H1 (cell line): ENCODE measurements at regions not wholly inside any gene's neighbourhood (a gene's known extent, or its start where the extent isn't known, plus 50 kb on each side); places are given as distances from the start of the nearest gene placed in this dataset.

Source experiments
- CTCF ChIA-PET: fragments of 300-600 bp; sonication (Branson Sonifier 250); formaldehyde crosslinking; loops from one replicate; lab custom pipeline; 2021; ENCODE audit not compliant: partially characterized antibody; lab: Charles Lee
- POLR2A ChIA-PET: fragments of 300-600 bp; sonication (Branson Sonifier 250); formaldehyde crosslinking; loops from one replicate; lab custom pipeline; 2021; ENCODE audit warnings: inconsistent platforms; ENCODE audit not compliant: partially characterized antibody; lab: Charles Lee
- DNase-seq, 2 experiments: peaks; one replicate each; pipeline versions ENCODE4 v3.0.0 to v3.0.0-alpha.2; 2010 to 2022; ENCODE audit warnings: low spot score in 2 of 2, low read depth in 1 of 2, mixed read lengths in 1 of 2
- FAIRE-seq: peaks from 2 replicates; lab custom pipeline; 2011; peaks lifted over from hg19 to GRCh38; lab: Jason Lieb, UNC
- H2AFZ ChIP-seq: 2 replicates; pipeline ENCODE4 v1.8.1; 2012; ENCODE audit warnings: low read length, inconsistent platforms
- H2AK5ac ChIP-seq: 2 replicates; pipeline ENCODE4 v1.6.1; 2013; ENCODE audit warnings: low read depth, low read length
- H2BK120ac ChIP-seq: replicated peaks from 2 replicates; pipeline ENCODE3; 2013; ENCODE audit warnings: low read depth, low read length, inconsistent platforms
- H2BK12ac ChIP-seq: 2 replicates; pipeline ENCODE4 v1.6.1; 2013; ENCODE audit warnings: low read depth, low read length
- H2BK15ac ChIP-seq: 2 replicates; pipeline ENCODE4 v1.6.1; 2013; ENCODE audit warnings: low read length
- H2BK20ac ChIP-seq: 2 replicates; pipeline ENCODE4 v1.6.1; 2013; ENCODE audit warnings: low read length
- H2BK5ac ChIP-seq: 2 replicates; pipeline ENCODE4 v1.6.1; 2013; ENCODE audit warnings: low read depth, low read length
- H3K14ac ChIP-seq: 2 replicates; pipeline ENCODE4 v1.6.1; 2013; ENCODE audit warnings: inconsistent platforms; ENCODE audit not compliant: insufficient read length
- H3K18ac ChIP-seq: 2 replicates; pipeline ENCODE4 v1.6.1; 2013; ENCODE audit warnings: low read length; ENCODE audit errors: extremely low read depth
- H3K23ac ChIP-seq: 2 replicates; pipeline ENCODE4 v1.6.1; 2013; ENCODE audit warnings: inconsistent platforms; ENCODE audit not compliant: insufficient read length
- H3K23me2 ChIP-seq: 2 replicates; pipeline ENCODE4 v1.6.1; 2013; ENCODE audit warnings: low read depth, low read length
- H3K27ac ChIP-seq: 2 replicates; pipeline ENCODE4 v1.6.1; 2011; ENCODE audit warnings: low read depth, low read length, inconsistent platforms
- H3K27me3 ChIP-seq, 4 experiments: replicated peaks in 1 of 4; 1 replicate in 1 of 4; 2 replicates in 3 of 4; pipeline versions ENCODE4 v1.6.1 to v1.8.1; 2011 to 2013; ENCODE audit warnings: low read length in 3 of 4, mild to moderate bottlenecking in 3 of 4, inconsistent platforms in 2 of 4, mixed read lengths in 2 of 4, moderate library complexity in 1 of 4; ENCODE audit not compliant: control insufficient read depth in 3 of 4, insufficient read depth in 3 of 4; ENCODE audit errors: extremely low read depth in 1 of 4
- H3K36me3 ChIP-seq, 4 experiments: 2 replicates each; pipeline versions ENCODE4 v1.6.1 to v1.8.1; 2011 to 2013; ENCODE audit warnings: mild to moderate bottlenecking in 4 of 4, low read length in 3 of 4, moderate library complexity in 2 of 4, control low read depth in 1 of 4, inconsistent platforms in 1 of 4; ENCODE audit not compliant: insufficient read depth in 4 of 4, control insufficient read depth in 2 of 4
- H3K4ac ChIP-seq: replicated peaks from 2 replicates; pipeline ENCODE3; 2013; ENCODE audit warnings: low read length, low read depth, mixed read lengths, inconsistent platforms; ENCODE audit not compliant: insufficient read length
- H3K4me1 ChIP-seq, 4 experiments: replicated peaks in 1 of 4; 1 replicate in 1 of 4; 2 replicates in 3 of 4; pipeline versions ENCODE4 v1.6.1 to v1.8.1; 2011 to 2013; ENCODE audit warnings: low read length in 3 of 4, inconsistent platforms in 2 of 4, mixed read lengths in 1 of 4; ENCODE audit not compliant: insufficient read depth in 4 of 4, control insufficient read depth in 3 of 4
- H3K4me2 ChIP-seq, 2 experiments: 2 replicates each; pipeline versions ENCODE4 v1.6.1 to v1.8.1; 2011 to 2013; ENCODE audit warnings: low read depth in 2 of 2, low read length in 2 of 2, control low read depth in 1 of 2, inconsistent platforms in 1 of 2, mild to moderate bottlenecking in 1 of 2; ENCODE audit not compliant: insufficient read depth in 1 of 2
- H3K4me3 ChIP-seq, 4 experiments: fragments of 200-600, 300-600 bp in 1 of 4; sonication (generic), shearing (Covaris generic), sonication (Bioruptor Twin) in 1 of 4; 2 replicates each; pipeline versions ENCODE4 v1.5.1 to v1.8.1; 2011 to 2016; ENCODE audit warnings: low read length in 4 of 4, low read depth in 3 of 4, control low read depth in 2 of 4, inconsistent platforms in 2 of 4, mild to moderate bottlenecking in 2 of 4, mixed read lengths in 1 of 4, moderate library complexity in 1 of 4; ENCODE audit not compliant: insufficient read depth in 2 of 4; ENCODE audit errors: extremely low read depth in 1 of 4
- H3K56ac ChIP-seq: replicated peaks from 2 replicates; pipeline ENCODE3; 2013; ENCODE audit warnings: low read depth, mild to moderate bottlenecking, mixed read lengths, low read length, inconsistent platforms; ENCODE audit not compliant: insufficient read length
- H3K79me1 ChIP-seq: 2 replicates; pipeline ENCODE4 v1.6.1; 2013; ENCODE audit warnings: low read depth, low read length, control low read depth
- H3K79me2 ChIP-seq, 2 experiments: 2 replicates each; pipeline versions ENCODE4 v1.6.1 to v1.8.1; 2012 to 2013; ENCODE audit warnings: low read length in 2 of 2, mild to moderate bottlenecking in 2 of 2, inconsistent platforms in 1 of 2; ENCODE audit not compliant: insufficient read depth in 2 of 2, control insufficient read depth in 1 of 2
- H3K9ac ChIP-seq, 4 experiments: replicated peaks in 1 of 4; 1 replicate in 1 of 4; 2 replicates in 3 of 4; pipeline versions ENCODE4 v1.6.1 to v1.8.1; 2011 to 2013; ENCODE audit warnings: low read depth in 3 of 4, low read length in 3 of 4, control low read depth in 2 of 4, mild to moderate bottlenecking in 2 of 4, moderate library complexity in 2 of 4, inconsistent platforms in 1 of 4; ENCODE audit errors: extremely low read depth in 1 of 4
- H3K9me3 ChIP-seq, 2 experiments: 2 replicates each; pipeline versions ENCODE4 v1.6.1 to v1.8.1; 2012 to 2013; ENCODE audit warnings: mild to moderate bottlenecking in 2 of 2, moderate library complexity in 2 of 2, control low read depth in 1 of 2, inconsistent platforms in 1 of 2, low read depth in 1 of 2, low read length in 1 of 2, mixed read lengths in 1 of 2; ENCODE audit not compliant: insufficient read depth in 2 of 2
- H4K20me1 ChIP-seq, 2 experiments: replicated peaks in 1 of 2; 2 replicates each; pipeline versions ENCODE3 to v1.8.1; 2011 to 2013; ENCODE audit warnings: inconsistent platforms in 2 of 2, low read length in 2 of 2, mild to moderate bottlenecking in 1 of 2; ENCODE audit not compliant: insufficient read depth in 2 of 2, control insufficient read depth in 1 of 2
- H4K5ac ChIP-seq: 2 replicates; pipeline ENCODE4 v1.6.1; 2013; ENCODE audit warnings: low read length, low read depth, mixed read lengths, inconsistent platforms; ENCODE audit not compliant: insufficient read length
- H4K8ac ChIP-seq: 2 replicates; pipeline ENCODE4 v1.8.0; 2013; ENCODE audit warnings: mild to moderate bottlenecking, moderate library complexity, low read length, inconsistent platforms; ENCODE audit not compliant: insufficient read depth; ENCODE audit errors: extremely low read depth
- H4K91ac ChIP-seq: replicated peaks from 2 replicates; pipeline ENCODE3; 2013; ENCODE audit warnings: low read length, mixed read lengths, inconsistent platforms; ENCODE audit not compliant: insufficient read length
- JUND ChIP-seq: IDR thresholded peaks from 2 replicates; pipeline ENCODE4 v1.6.1; 2011; ENCODE audit warnings: mild to moderate bottlenecking, improper control_type of control experiment, low read length
- SP1 ChIP-seq: IDR thresholded peaks from 2 replicates; pipeline ENCODE4 v1.6.1; 2011; ENCODE audit warnings: low read depth, low read length
- SUZ12 ChIP-seq: fragments of 200-600 bp; sonication (generic); IDR thresholded peaks from 2 replicates; pipeline ENCODE4 v1.6.1; 2012; ENCODE audit warnings: mild to moderate bottlenecking, inconsistent platforms, low read length, moderate library complexity, mixed read lengths
- WGBS, 2 experiments: shearing (Covaris generic) in 1 of 2; methylation state at CpG; one replicate each; pipeline versions ENCODE4 v1.1.6 to v1.1.7; 2013 to 2015; ENCODE audit warnings: low lambda C conversion rate in 2 of 2, mixed read lengths in 2 of 2, inconsistent platforms in 1 of 2, low coverage in 1 of 2, missing lambda C conversion rate in 1 of 2; ENCODE audit not compliant: insufficient replicate concordance in 2 of 2, insufficient coverage in 1 of 2, insufficient read length in 1 of 2; ENCODE audit errors: extremely low coverage in 1 of 2, missing lambda C conversion rate in 1 of 2; 5-methylcytosine and 5-hydroxymethylcytosine counted together

DNA sequence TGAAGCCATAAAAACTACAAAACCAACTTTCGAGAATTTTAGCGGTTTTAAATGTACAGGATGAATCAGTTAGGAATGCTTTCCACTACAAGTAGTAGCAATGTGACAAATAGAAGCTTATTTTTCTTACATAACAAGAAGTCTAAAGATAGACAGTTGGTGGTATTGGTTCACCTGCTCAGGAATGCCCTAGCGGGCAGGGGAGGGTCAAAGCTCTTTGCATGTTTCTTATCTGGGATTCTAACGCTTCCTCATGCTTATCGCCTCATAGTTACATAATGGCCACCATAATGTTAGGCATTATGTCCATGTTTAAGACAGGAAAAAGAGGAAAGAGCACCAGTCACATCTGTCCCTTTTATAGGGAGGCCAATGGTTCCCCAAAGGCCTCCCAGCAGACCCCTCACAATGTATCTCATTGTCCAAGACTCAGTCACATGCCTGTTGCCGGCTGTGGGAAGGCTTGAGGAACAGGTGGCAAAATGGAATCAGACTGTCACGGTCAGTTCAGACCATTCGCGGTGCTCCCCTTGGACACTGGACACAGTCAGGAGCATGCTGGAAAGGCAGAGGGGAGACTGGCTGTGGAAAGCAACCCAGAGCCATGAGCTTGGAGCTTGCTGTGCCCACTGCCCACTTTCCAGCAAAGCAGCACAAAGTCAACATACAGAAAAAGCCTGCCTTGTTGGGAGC lies 69.4 kb upstream of the ODC1 start:
- H3K9ac ChIP-seq: no peak overlapping the region
- H3K23ac ChIP-seq: no peak overlapping the region
- peaks cover 8% of the 10 kb centered on the region; the same call in 1 of the 2 replicates for H3K23me2 ChIP-seq
- H4K20me1 ChIP-seq: peaks cover 0 to 7% of the 10 kb centered on the region in 2 experiments
- H3K4me1 ChIP-seq: peaks cover 0 to 15% (median 2%) of the 10 kb centered on the region in 4 experiments; a peak in 1 of 7 replicates
- no peak overlapping the region for H2BK12ac ChIP-seq
- no peak overlapping the region for H3K4me3 ChIP-seq
- H2BK15ac ChIP-seq: no peak overlapping the region
- H2BK20ac ChIP-seq: no peak overlapping the region
- H3K18ac ChIP-seq: no peak overlapping the region
- no peak for FAIRE-seq
- no peak overlapping the region for H4K5ac ChIP-seq
- H2BK5ac ChIP-seq: no peak overlapping the region
- no peaks in the 10 kb centered on the region; a peak in 1 of 7 replicates for H3K27me3 ChIP-seq
- no peak overlapping the region for H3K14ac ChIP-seq
- POLR2A ChIA-PET: no interaction called here
- no peak overlapping the region for H3K4ac ChIP-seq
- no peak overlapping the region for H2AK5ac ChIP-seq
- H4K8ac ChIP-seq: no peak overlapping the region
- H2BK120ac ChIP-seq: no peak overlapping the region
- H4K91ac ChIP-seq: no peak overlapping the region
- H2AFZ ChIP-seq: no peak overlapping the region
- no peaks in the 10 kb centered on the region for H3K79me1 ChIP-seq
- no peaks in the 10 kb centered on the region for H3K36me3 ChIP-seq
- peaks cover 4 to 7% of the 10 kb centered on the region in 2 experiments; a peak in 2 of 4 replicates for H3K9me3 ChIP-seq
- H3K56ac ChIP-seq: peak overlapping the region; percentile 100
- H3K79me2 ChIP-seq: no peaks in the 10 kb centered on the region
- 86% methylated on average over 9 of the region's 9 CpGs; no CpG with 5 or more reads in 1 of the 2 experiments for WGBS, 2 experiments
- DNase-seq: no peak
- no peak overlapping the region for H3K4me2 ChIP-seq
- H3K27ac ChIP-seq: no peak overlapping the region
- CTCF ChIA-PET: interaction anchor here (1.6 kb wide), 1 partner anchor 11 kb away, joined by 3 read pairs; no protein-coding TSS in a partner anchor
- TF ChIP-seq JUND (no peak), SP1 (no peak), SUZ12 (no peak)
